ENCODE measurements at regions not wholly inside any gene's neighbourhood (a gene's known extent, or its start where the extent isn't known, plus 50 kb on each side); places are given as distances from the start of the nearest gene placed in this dataset.

- Histone ChIP-seq H3K36me3 (ENCODE audit: control insufficient read depth, insufficient read depth, low read length) (no peaks in the 10 kb centered on the region), H3K9me3 (ENCODE audit: control insufficient read depth, insufficient read depth, low read depth, low read length) (no peaks in the 10 kb centered on the region), H3K4me3 (ENCODE audit: low read depth in 2 of 2, low read length in 2 of 2) (no peak overlapping the region), H3K4me1 (ENCODE audit: control insufficient read depth, insufficient read depth, low read length) (no peaks in the 10 kb centered on the region), H3K27me3 (ENCODE audit: control insufficient read depth, insufficient read depth, low read length) (no peaks in the 10 kb centered on the region), H3K27ac (ENCODE audit: low read length) (no peak overlapping the region)
- no TSS peak for BruUV-seq (replicated peaks)
- ChIA-PET CTCF (no interaction called here), POLR2A (no interaction called here)
- in situ Hi-C loops (cut with HindIII; ENCODE audit: low pct_unique_long_range_greater_than_20kb, low sequenced_read_pairs) (no loop called here), intact Hi-C loops (cut with micrococcal nuclease; ENCODE audit: unreplicated experiment) (no loop called here)
- TF ChIP-seq, protein P1, sequence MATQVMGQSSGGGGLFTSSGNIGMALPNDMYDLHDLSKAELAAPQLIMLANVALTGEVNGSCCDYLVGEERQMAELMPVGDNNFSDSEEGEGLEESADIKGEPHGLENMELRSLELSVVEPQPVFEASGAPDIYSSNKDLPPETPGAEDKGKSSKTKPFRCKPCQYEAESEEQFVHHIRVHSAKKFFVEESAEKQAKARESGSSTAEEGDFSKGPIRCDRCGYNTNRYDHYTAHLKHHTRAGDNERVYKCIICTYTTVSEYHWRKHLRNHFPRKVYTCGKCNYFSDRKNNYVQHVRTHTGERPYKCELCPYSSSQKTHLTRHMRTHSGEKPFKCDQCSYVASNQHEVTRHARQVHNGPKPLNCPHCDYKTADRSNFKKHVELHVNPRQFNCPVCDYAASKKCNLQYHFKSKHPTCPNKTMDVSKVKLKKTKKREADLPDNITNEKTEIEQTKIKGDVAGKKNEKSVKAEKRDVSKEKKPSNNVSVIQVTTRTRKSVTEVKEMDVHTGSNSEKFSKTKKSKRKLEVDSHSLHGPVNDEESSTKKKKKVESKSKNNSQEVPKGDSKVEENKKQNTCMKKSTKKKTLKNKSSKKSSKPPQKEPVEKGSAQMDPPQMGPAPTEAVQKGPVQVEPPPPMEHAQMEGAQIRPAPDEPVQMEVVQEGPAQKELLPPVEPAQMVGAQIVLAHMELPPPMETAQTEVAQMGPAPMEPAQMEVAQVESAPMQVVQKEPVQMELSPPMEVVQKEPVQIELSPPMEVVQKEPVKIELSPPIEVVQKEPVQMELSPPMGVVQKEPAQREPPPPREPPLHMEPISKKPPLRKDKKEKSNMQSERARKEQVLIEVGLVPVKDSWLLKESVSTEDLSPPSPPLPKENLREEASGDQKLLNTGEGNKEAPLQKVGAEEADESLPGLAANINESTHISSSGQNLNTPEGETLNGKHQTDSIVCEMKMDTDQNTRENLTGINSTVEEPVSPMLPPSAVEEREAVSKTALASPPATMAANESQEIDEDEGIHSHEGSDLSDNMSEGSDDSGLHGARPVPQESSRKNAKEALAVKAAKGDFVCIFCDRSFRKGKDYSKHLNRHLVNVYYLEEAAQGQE (IDR thresholded peaks at IDR 0.05; ENCODE audit: insufficient read depth in 1 of 2, low read depth in 2 of 2, low read length in 1 of 2), result no peak
- TF ChIP-seq TCF7L2 (IDR thresholded peaks at IDR 0.05; ENCODE audit: low read depth, low read length) (no peak), CTCF (IDR thresholded peaks at IDR 0.05) (no peak), POLR2AphosphoS5 (IDR thresholded peaks at IDR 0.05; ENCODE audit: low read depth, low read length) (no peak), SIN3A (IDR thresholded peaks at IDR 0.05; ENCODE audit: borderline replicate concordance, insufficient read depth, low read depth, low read length) (no peak)
- DNase-seq (ENCODE audit: low read depth, low spot score) (no peak), ATAC-seq (no peak)
Observed at GRCh38 chr2:58709687-58710354, 468.7 kb upstream of the FANCL start.

- BruUV-seq (replicated peaks), result no TSS peak
- DNase-seq (ENCODE audit: low read depth, low spot score), result no peak
- in situ Hi-C loops (cut with HindIII; ENCODE audit: low pct_unique_long_range_greater_than_20kb, low sequenced_read_pairs) (no loop called here), intact Hi-C loops (cut with micrococcal nuclease; ENCODE audit: unreplicated experiment) (no loop called here)
- H3K36me3 ChIP-seq (ENCODE audit: control insufficient read depth, insufficient read depth, low read length), result no peaks in the 10 kb centered on the region
- POLR2A ChIA-PET, result no interaction called here
- no peak overlapping the region for H3K4me3 ChIP-seq (ENCODE audit: low read depth in 2 of 2, low read length in 2 of 2)
- no peaks in the 10 kb centered on the region for H3K27me3 ChIP-seq (ENCODE audit: control insufficient read depth, insufficient read depth, low read length)
- CTCF ChIA-PET, result no interaction called here
- TF ChIP-seq SIN3A (IDR thresholded peaks at IDR 0.05; ENCODE audit: borderline replicate concordance, insufficient read depth, low read depth, low read length), result no peak
- TF ChIP-seq CTCF (IDR thresholded peaks at IDR 0.05), result no peak
- TF ChIP-seq TCF7L2 (IDR thresholded peaks at IDR 0.05; ENCODE audit: low read depth, low read length), result no peak
- no peak for TF ChIP-seq POLR2AphosphoS5 (IDR thresholded peaks at IDR 0.05; ENCODE audit: low read depth, low read length)
- TF ChIP-seq, protein P1 (IDR thresholded peaks at IDR 0.05; ENCODE audit: insufficient read depth in 1 of 2, low read depth in 2 of 2, low read length in 1 of 2), result no peak
- no peak for ATAC-seq
- no peaks in the 10 kb centered on the region for H3K9me3 ChIP-seq (ENCODE audit: control insufficient read depth, insufficient read depth, low read depth, low read length)
- H3K27ac ChIP-seq (ENCODE audit: low read length), result no peak overlapping the region
- no peaks in the 10 kb centered on the region for H3K4me1 ChIP-seq (ENCODE audit: control insufficient read depth, insufficient read depth, low read length)
Observed at GRCh38 chr2:58709274-58709673, 468.1 kb upstream of the FANCL start.
